ENCODE measurements at regions not wholly inside any gene's neighbourhood (a gene's known extent, or its start where the extent isn't known, plus 50 kb on each side); places are given as distances from the start of the nearest gene placed in this dataset.

- no peaks in the 10 kb centered on the region for H3K36me3 ChIP-seq
- H3K27ac ChIP-seq, result no peak overlapping the region
- no peak for DNase-seq
- TF ChIP-seq CTCF (IDR thresholded peaks at IDR 0.05), result no peak
- no peaks in the 10 kb centered on the region for H3K4me1 ChIP-seq
- no peaks in the 10 kb centered on the region for H3K9me3 ChIP-seq
- H3K4me3 ChIP-seq, result no peak overlapping the region
- peaks cover 45% of the 10 kb centered on the region for H3K27me3 ChIP-seq (ENCODE audit: low read depth)
- intact Hi-C loops (cut with DNase I), result no loop called here
- no peak for ATAC-seq
Measured at GRCh38 chr19:30237140-30237539, 135.0 kb upstream of the ZNF536 start.

GRCh38 chr19:30240904-30241695 lies 131.1 kb upstream of the ZNF536 start:
- intact Hi-C loops (cut with DNase I), result no loop called here
- ATAC-seq, result no peak
- Histone ChIP-seq H3K4me1 (no peaks in the 10 kb centered on the region), H3K9me3 (no peaks in the 10 kb centered on the region), H3K27me3 (ENCODE audit: low read depth) (peaks cover 32% of the 10 kb centered on the region), H3K36me3 (no peaks in the 10 kb centered on the region), H3K27ac (no peak overlapping the region), H3K4me3 (no peak overlapping the region)
- no peak for DNase-seq
- TF ChIP-seq CTCF (IDR thresholded peaks at IDR 0.05), result no peak

GRCh38 chr19:30244533-30244932 lies 127.7 kb upstream of the ZNF536 start:
- intact Hi-C loops (cut with DNase I), result no loop called here
- no peaks in the 10 kb centered on the region for H3K36me3 ChIP-seq
- no peaks in the 10 kb centered on the region for H3K9me3 ChIP-seq
- ATAC-seq (no peak), DNase-seq (no peak)
- H3K4me1 ChIP-seq, result no peaks in the 10 kb centered on the region
- H3K27me3 ChIP-seq (ENCODE audit: low read depth), result peaks cover 8% of the 10 kb centered on the region
- no peak for TF ChIP-seq CTCF (IDR thresholded peaks at IDR 0.05)
- H3K27ac ChIP-seq, result no peak overlapping the region
- no peak overlapping the region for H3K4me3 ChIP-seq

GRCh38 chr19:30245401-30246039 lies 126.7 kb upstream of the ZNF536 start:
- DNase-seq (no peak), ATAC-seq (no peak)
- Histone ChIP-seq H3K27me3 (ENCODE audit: low read depth) (peaks cover 5% of the 10 kb centered on the region), H3K27ac (no peak overlapping the region), H3K4me3 (no peak overlapping the region), H3K36me3 (no peaks in the 10 kb centered on the region), H3K4me1 (no peaks in the 10 kb centered on the region), H3K9me3 (no peaks in the 10 kb centered on the region)
- intact Hi-C loops (cut with DNase I), result no loop called here
- TF ChIP-seq CTCF (IDR thresholded peaks at IDR 0.05), result no peak

- intact Hi-C loops (cut with DNase I), result no loop called here
- Histone ChIP-seq H3K4me1 (no peaks in the 10 kb centered on the region), H3K4me3 (no peak overlapping the region), H3K27me3 (ENCODE audit: low read depth) (peaks cover 32% of the 10 kb centered on the region), H3K9me3 (no peaks in the 10 kb centered on the region), H3K27ac (no peak overlapping the region), H3K36me3 (no peaks in the 10 kb centered on the region)
- no peak for TF ChIP-seq CTCF (IDR thresholded peaks at IDR 0.05)
- ATAC-seq (no peak), DNase-seq (no peak)
Measured at GRCh38 chr19:30249911-30250310, 122.3 kb upstream of the ZNF536 start.

Data from lower lobe of right lung (tissue), 2 donors.